Endodermal cell (in vitro differentiated cells): ENCODE measurements at regions not wholly inside any gene's neighbourhood (a gene's known extent, or its start where the extent isn't known, plus 50 kb on each side); places are given as distances from the start of the nearest gene placed in this dataset.

Experiments used
- DNase-seq: peaks from one replicate; pipeline ENCODE4 v3.0.0-alpha.2; 2017
- H3K27ac ChIP-seq: 2 replicates; pipeline ENCODE4 v1.5.1; 2013; ENCODE audit warnings: mild to moderate bottlenecking, low read depth, low read length, moderate library complexity
- H3K27me3 ChIP-seq: 2 replicates; pipeline ENCODE4 v1.6.1; 2013; ENCODE audit warnings: mild to moderate bottlenecking, low read length, moderate library complexity; ENCODE audit not compliant: insufficient read depth, control insufficient read depth, poor library complexity, severe bottlenecking
- H3K36me3 ChIP-seq: 2 replicates; pipeline ENCODE4 v1.7.0; 2013; ENCODE audit warnings: mild to moderate bottlenecking, low read length, moderate library complexity; ENCODE audit not compliant: control insufficient read depth, insufficient read depth
- H3K4me1 ChIP-seq: one replicate; pipeline ENCODE4 v1.7.0; 2013; ENCODE audit warnings: low read length; ENCODE audit not compliant: control insufficient read depth, insufficient read depth
- H3K4me3 ChIP-seq: 2 replicates; pipeline ENCODE4 v1.5.1; 2013; ENCODE audit warnings: mild to moderate bottlenecking, low read length, moderate library complexity
- H3K9ac ChIP-seq: 2 replicates; pipeline ENCODE4 v1.6.1; 2013; ENCODE audit warnings: mild to moderate bottlenecking, low read length, moderate library complexity; ENCODE audit not compliant: poor library complexity, severe bottlenecking; ENCODE audit errors: extremely low read depth
- H3K9me3 ChIP-seq: 2 replicates; pipeline ENCODE4 v1.6.1; 2013; ENCODE audit warnings: mild to moderate bottlenecking, low read length, moderate library complexity; ENCODE audit not compliant: control insufficient read depth
- H3K27ac Mint-ChIP-seq: 2 replicates; pipeline ENCODE4 v1.8.0; 2020; ENCODE audit warnings: mixed read lengths
- H3K27me3 Mint-ChIP-seq: 2 replicates; pipeline ENCODE4 v1.8.0; 2021; ENCODE audit warnings: mild to moderate bottlenecking, mixed read lengths; ENCODE audit not compliant: insufficient read depth
- H3K36me3 Mint-ChIP-seq: 2 replicates; pipeline ENCODE4 v1.8.0; 2020; ENCODE audit warnings: low read depth, mixed read lengths
- H3K4me1 Mint-ChIP-seq: 2 replicates; pipeline ENCODE4 v1.8.0; 2020; ENCODE audit warnings: mixed read lengths
- H3K4me3 Mint-ChIP-seq: 2 replicates; pipeline ENCODE4 v1.8.0; 2020; ENCODE audit warnings: mild to moderate bottlenecking, moderate library complexity, mixed read lengths
- H3K9me3 Mint-ChIP-seq: 2 replicates; pipeline ENCODE4 v1.8.0; 2020; ENCODE audit warnings: mild to moderate bottlenecking, mixed read lengths
- WGBS, 2 experiments: methylation state at CpG; one replicate each; pipeline versions ENCODE4 v1.1.5 to v1.1.7; 2013; ENCODE audit warnings: missing lambda C conversion rate in 2 of 2, mixed read lengths in 1 of 2; ENCODE audit not compliant: insufficient coverage in 1 of 2, insufficient read length in 1 of 2; 5-methylcytosine and 5-hydroxymethylcytosine counted together
- TF ChIP-seq, protein P1 (sequence below): fragments of 200-600 bp; sonication (generic); conservative IDR thresholded peaks from 2 replicates; pipeline ENCODE4 v1.5.0; 2021; ENCODE audit warnings: antibody characterized with exemption, mild to moderate bottlenecking

GRCh38 chr21:14736672-14737071, 190.6 kb upstream of the SAMSN1 start:
- 98 to 100% methylated on average over 1 to 2 of the region's 2 CpGs for WGBS, 2 experiments
- Mint-ChIP-seq H3K36me3 (peaks cover 3% of the 10 kb centered on the region), H3K27ac (no peak overlapping the region), H3K4me3 (no peak overlapping the region), H3K27me3 (peaks cover 6% of the 10 kb centered on the region), H3K4me1 (peaks cover 7% of the 10 kb centered on the region), H3K9me3 (peaks cover 7% of the 10 kb centered on the region)
- DNase-seq = no peak
- Histone ChIP-seq H3K27me3 (no peaks in the 10 kb centered on the region), H3K9me3 (peaks cover 10% of the 10 kb centered on the region), H3K36me3 (no peaks in the 10 kb centered on the region), H3K4me3 (no peak overlapping the region), H3K4me1 (no peaks in the 10 kb centered on the region), H3K9ac (no peak overlapping the region), H3K27ac (no peak overlapping the region)
- TF ChIP-seq, protein P1, sequence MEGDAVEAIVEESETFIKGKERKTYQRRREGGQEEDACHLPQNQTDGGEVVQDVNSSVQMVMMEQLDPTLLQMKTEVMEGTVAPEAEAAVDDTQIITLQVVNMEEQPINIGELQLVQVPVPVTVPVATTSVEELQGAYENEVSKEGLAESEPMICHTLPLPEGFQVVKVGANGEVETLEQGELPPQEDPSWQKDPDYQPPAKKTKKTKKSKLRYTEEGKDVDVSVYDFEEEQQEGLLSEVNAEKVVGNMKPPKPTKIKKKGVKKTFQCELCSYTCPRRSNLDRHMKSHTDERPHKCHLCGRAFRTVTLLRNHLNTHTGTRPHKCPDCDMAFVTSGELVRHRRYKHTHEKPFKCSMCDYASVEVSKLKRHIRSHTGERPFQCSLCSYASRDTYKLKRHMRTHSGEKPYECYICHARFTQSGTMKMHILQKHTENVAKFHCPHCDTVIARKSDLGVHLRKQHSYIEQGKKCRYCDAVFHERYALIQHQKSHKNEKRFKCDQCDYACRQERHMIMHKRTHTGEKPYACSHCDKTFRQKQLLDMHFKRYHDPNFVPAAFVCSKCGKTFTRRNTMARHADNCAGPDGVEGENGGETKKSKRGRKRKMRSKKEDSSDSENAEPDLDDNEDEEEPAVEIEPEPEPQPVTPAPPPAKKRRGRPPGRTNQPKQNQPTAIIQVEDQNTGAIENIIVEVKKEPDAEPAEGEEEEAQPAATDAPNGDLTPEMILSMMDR = no peak

DNA sequence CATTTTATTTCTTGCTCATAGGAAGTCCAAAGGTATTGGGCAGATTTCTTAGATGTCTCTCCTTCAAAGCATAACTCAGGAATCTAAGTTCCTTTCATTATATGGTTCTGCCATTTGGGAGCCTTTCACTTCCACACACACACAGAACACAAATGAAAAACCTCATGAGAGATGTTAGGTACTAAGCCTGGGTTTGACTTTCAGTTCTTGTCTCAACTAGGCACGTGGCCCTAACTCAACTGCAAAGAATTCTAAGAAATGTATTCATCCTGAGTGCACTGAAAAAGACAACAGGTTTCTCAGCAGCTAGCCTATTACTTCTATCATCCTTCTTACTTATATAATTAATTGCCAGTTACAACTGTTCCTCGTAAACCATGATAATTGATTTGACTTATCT, 190.0 kb upstream of the SAMSN1 start:
- no peaks in the 10 kb centered on the region for H3K4me1 ChIP-seq
- Mint-ChIP-seq H3K9me3 (peaks cover 7% of the 10 kb centered on the region), H3K36me3 (peaks cover 3% of the 10 kb centered on the region), H3K27ac (no peak overlapping the region), H3K4me3 (no peak overlapping the region), H3K4me1 (peaks cover 4% of the 10 kb centered on the region), H3K27me3 (peaks cover 6% of the 10 kb centered on the region)
- H3K36me3 ChIP-seq = no peaks in the 10 kb centered on the region
- peaks cover 10% of the 10 kb centered on the region for H3K9me3 ChIP-seq
- no peak overlapping the region for H3K4me3 ChIP-seq
- TF ChIP-seq, protein P1 = no peak
- no peaks in the 10 kb centered on the region for H3K27me3 ChIP-seq
- no peak overlapping the region for H3K9ac ChIP-seq
- H3K27ac ChIP-seq = no peak overlapping the region
- whole genome bisulfite sequencing, 2 experiments = 94 to 100% methylated on average over 1 to 2 of the region's 2 CpGs
- DNase-seq = no peak

DNA sequence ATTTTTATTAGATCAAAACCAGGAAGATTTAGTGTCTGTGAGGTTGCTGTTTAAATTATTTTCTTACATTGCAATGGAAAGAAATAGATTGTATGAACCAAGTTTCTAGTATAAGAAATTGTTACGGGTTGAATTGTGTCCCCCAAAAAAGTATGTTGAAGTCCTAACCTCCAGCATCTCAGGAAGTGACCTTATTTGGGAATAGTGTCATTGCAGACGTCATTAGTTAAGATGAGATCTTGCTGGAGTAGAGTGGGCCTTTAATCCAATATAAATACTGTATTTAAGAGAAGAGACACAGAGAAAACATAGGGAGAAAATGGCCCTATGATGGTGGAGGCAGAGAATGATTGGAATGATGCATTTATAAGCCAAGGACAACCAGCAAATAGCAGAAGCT, 188.7 kb upstream of the SAMSN1 start:
- Mint-ChIP-seq H3K4me1 (no peaks in the 10 kb centered on the region), H3K27ac (no peak overlapping the region), H3K4me3 (no peak overlapping the region), H3K9me3 (peaks cover 7% of the 10 kb centered on the region), H3K27me3 (peaks cover 6% of the 10 kb centered on the region), H3K36me3 (peaks cover 3% of the 10 kb centered on the region)
- TF ChIP-seq, protein P1 = no peak
- Histone ChIP-seq H3K27me3 (no peaks in the 10 kb centered on the region), H3K36me3 (no peaks in the 10 kb centered on the region), H3K9ac (no peak overlapping the region), H3K27ac (no peak overlapping the region), H3K4me3 (no peak overlapping the region), H3K9me3 (peaks cover 10% of the 10 kb centered on the region), H3K4me1 (no peaks in the 10 kb centered on the region)
- DNase-seq = no peak
- 92 to 100% methylated on average over 1 to 2 of the region's 2 CpGs for WGBS, 2 experiments
